PC-9 (cell line): ENCODE measurements at regions not wholly inside any gene's neighbourhood (a gene's known extent, or its start where the extent isn't known, plus 50 kb on each side); places are given as distances from the start of the nearest gene placed in this dataset.

Experiments
- CTCF ChIP-seq: fragments of 200-600 bp; sonication (generic); conservative IDR thresholded peaks from 2 replicates; pipeline ENCODE4 v1.6.1; 2017; ENCODE audit warnings: mixed run types, antibody characterized with exemption, mild to moderate bottlenecking, moderate library complexity
- EZH2 ChIP-seq: fragments of 200-600 bp; sonication (generic); IDR thresholded peaks from 2 replicates; pipeline ENCODE4 v1.8.0; 2017; ENCODE audit warnings: antibody characterized with exemption, low read depth

DNA sequence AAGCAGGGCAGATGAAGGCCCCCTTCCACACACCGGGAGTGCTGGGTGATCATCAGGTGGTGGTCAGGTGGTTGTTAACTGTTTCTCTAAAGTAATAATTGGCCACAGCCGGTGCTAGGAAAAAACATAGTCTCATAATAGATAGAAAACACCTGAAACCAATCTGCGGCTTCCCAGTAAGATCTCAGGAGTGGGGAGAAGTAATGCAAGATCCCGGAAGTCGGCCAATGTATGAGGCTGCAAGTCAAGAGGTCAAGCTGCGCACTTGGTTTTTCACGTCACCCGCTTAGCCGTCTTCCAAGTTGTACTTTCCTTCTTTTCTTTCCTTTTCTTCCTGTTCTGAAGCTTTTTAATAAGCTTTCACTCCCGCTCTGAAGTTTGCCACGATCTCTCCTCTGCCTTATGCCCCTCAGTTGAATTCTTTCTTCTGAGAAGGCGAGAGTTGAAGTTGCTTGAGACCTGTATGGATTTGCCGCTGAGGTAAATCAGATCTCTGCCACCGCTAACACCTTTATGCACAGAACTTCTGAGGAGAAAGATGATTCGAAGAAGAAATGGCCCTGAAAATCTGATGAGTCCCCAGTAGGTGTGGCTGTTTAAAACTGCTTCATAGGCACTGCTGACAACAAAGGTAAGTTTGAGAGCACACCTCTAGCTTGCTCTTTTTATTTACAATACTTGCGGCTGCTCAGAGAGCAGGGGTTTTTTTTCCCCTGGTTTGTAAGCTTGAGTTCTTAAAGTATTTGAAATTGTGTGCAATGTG is 406.6 kb downstream of the FAM170A start:
- TF ChIP-seq CTCF (no peak), EZH2 (no peak)
